Hematopoietic multipotent progenitor cell treated with erythropoietin and hydrocortisone succinate and interleukin-3 and kit ligand, for 17 days (in vitro differentiated cells): ENCODE measurements at regions not wholly inside any gene's neighbourhood (a gene's known extent, or its start where the extent isn't known, plus 50 kb on each side); places are given as distances from the start of the nearest gene placed in this dataset.
"Not testable (repeated sequence)": the region's sequence is repeated elsewhere in the genome, so short reads cannot be mapped to it uniquely, and the experiment has no call there.

Experiments used
- DNase-seq: peaks from one replicate; pipeline ENCODE4 v3.0.0-alpha.2; 2015; ENCODE audit warnings: low spot score

DNA sequence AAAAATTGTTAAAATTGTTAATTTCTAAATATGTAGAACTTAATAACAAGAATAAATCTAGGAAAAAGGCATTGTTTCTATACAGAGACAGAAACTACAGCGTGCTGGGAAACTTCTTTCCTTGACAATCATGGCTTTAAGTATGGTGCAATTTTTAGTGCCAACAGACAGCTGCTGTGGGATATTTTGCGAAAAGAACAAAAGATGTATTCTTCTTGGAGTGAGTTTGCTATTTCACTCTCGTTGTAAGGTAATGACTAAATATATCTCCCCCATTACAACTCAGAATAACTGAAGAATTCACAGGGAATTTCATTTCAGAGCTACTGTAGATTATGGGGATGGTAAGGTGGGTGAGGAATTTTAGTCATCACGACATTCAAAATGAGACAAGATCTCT, 2055.0 kb upstream of the ACO1 start:
- no peak for DNase-seq

DNA sequence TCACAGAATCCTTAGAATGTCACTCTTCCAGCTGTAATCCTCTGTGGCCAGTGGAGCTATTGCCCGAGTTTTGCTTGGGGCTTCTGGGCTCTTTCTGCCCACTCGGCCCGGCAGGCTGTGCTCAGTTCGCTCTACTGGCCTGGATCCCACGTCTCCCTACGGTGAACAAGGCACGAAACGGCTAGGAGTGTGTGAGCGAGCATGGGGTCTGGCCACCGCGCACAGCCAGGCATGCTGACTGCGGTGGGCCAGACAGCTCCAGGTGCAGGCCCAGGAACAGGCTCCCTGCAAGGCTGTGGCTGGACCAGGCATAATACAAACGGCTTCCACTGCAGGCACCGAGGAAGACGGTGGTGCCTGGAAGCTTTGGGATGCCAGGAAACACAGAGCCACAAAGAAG, 2035.5 kb upstream of the ACO1 start:
- DNase-seq: no peak

DNA sequence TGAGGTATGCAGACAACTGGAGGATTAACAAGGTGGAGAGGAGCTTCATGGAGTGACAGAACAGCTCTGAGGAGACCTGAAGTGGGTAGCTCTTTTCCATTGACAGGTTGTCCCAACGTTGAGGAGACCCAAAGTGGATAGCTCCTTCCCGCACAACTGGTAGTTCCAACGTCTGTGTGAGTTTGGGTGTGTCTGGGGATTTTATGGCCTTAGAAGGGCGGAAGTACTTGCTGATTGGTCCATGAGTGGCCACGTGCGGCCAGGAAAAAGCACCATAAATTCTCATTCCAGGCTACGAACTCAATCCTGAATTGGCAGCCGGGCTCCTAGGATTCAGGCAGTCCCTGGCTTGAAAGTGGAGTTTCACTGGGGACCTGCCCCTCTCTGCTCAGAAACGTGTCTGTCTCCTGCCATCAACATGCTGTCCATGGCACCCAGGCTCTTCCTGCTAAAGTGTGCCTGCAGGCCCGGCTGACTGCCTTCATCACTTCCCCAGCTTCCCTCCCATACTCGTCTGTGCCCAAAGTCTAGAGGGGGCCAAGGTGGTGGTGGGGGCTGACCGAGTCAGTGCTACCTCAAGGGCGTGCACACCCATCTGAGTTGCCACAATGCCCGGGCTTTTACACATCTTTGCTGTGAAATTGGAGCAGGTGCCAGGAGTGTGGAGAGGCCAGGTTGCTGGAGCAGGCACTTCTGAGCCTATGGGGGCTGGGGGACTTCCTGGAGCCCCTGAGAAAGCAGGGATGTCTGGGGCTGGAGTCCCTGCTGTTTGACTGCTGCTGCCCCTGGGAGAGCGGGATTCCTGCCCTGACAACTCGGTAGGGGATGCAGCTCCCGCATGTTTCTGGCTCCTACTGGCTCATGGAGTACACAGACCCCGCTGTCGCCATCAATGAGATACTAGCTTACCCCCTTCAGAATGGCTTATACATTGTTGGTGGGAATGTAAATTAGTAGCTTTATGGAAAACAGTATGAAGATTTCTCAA, 2034.6 kb upstream of the ACO1 start:
- DNase-seq: no peak

DNA sequence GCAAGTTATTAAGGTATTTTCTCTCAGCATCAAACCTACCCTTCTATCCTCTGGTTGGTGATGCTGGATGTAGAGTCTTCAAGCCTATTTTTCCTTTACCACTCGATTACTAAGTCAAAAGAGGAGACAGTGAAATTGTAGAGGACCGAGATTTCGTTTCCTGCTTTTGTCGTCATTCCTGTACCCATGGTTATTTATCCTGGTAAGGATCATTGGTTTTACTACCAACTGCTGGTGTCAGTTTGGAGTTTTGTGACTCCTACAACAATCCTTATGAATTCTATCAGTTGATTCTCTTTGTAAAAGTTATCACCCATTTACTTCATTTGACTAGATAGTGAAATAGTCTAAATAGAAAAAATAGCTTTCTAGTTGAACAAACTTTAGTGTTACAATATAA, 2028.2 kb upstream of the ACO1 start:
- DNase-seq: no peak

DNA sequence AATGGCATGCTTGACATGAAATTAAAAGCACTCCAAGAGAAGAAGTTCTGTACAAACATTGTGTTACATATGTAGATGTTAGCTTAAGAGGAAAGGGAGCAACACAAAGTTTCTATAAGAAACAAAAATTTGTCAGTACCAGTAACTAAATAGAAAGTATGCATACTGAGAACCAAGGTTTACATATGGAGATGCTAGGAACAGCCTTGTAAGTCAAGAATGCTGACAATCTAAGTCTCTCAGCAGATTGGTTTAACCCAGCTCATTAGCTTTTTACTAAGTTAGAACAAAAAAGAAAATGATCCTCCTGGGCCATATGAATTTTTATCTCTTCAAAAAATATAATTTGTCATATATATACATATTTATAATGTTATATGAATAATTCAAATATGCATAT, 2022.1 kb upstream of the ACO1 start:
- DNase-seq: no peak

DNA sequence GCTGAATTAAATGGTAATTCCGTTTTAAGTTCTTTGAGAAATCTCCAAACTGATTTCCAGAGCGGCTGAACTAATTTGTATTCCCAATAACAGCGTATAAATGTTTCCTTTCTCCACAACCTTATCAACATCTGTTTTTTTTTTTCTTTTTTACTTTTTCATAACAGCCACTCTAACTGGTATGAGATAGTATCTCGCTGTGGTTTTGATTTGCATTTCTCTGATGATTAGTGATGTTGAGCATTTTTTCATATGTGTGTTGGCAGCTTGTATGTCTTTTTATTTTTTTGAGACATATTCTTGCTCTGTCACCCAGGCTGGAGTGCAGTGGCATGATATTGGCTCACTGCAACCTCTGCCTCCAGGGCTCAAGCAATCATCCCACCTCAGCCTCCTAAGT, 2018.3 kb upstream of the ACO1 start:
- DNase-seq: not testable (repeated sequence)

DNA sequence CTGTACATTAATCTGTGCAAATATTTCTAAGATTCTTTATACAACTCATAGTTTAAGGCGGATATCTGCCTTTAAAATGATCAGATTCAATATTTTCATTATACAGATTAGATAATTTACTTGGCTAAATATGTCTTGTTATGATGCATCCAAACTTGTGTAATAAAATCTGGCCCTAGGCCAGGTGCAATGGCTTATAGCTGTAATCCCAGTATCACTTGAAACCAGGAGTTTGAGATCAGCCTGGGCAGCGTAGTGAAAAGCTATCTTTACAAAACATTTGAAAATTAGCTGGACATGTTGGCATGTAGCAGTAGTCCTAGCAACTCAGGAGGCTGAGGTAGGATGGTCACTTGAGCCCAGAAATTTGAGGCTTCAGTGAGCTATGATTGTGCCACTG, 2002.2 kb upstream of the ACO1 start:
- no peak for DNase-seq

DNA sequence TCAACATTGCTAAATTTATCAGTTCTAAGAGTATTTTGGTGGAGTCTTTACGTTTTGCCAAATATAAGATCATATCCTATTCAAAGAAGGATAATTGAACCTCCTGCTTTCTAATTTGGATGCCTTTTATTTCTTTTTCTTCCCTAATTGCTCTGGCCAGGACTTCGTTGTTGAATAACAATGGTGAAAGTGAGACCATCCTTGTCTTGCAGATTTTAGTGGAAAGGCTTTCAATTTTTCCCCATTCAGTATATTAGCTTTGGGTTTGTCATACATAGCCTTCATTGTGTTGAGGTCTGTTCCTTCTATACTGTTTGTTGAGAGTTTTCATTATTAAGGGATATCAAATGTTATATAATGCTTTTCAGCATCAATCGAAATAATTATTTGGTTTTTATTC, 1974.2 kb upstream of the ACO1 start:
- no peak for DNase-seq

DNA sequence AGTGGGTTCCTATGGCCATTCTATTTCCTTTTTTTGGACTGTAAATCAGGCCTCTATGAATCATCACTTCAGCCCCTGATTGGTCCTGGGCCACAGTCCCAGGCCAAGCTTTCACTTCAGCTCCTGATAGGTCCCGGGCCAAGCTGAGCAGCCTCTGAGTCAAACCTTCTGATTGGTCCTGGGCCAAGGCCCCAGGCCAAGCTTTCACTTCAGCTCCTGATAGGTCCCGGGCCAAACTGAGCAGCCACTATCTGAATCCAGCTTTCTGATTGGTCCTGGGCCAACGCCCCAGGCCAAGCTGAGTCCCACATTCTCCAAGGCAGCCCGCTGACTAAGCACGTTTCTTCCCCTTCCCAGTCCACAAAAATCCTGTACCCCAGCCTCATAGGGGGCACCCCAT, 1972.9 kb upstream of the ACO1 start:
- DNase-seq: no peak

DNA sequence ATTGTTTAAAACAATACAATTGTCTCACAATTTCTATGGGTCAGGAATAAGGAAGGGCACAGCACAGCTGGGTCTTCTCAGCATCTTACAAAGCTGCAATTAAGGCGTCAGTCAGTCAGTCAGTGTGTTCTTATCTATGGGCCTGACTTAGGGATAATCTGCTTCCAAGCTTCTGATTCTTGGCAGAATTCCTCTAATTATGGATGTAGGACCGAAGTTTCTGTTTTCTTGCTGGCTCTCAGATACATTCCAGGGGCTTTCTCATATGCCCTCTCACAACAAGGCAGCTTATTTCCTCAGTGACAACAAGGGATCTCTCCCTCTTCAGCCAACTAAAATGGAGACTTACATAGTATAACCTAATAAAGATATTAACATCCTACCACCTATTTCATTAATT, 1925.3 kb upstream of the ACO1 start:
- no peak for DNase-seq

DNA sequence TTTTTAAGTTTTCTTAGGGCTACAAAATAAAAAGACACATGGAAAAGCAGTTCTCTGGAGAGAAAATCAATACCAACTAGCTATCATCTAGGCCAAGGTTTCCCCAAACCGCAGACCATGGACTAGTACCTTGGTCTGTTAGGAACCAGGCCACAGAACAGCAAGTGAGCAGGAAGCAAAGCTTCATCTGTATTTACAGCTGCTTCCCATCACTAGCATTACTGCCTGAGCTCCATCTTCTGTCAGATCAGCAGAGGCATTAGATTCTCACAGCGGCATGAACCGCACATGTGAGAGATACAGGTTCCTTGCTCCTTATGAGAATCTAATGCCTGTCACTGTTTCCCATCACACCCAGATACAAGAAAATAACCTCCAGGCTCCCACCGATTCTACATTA, 1907.6 kb upstream of the ACO1 start:
- no peak for DNase-seq

DNA sequence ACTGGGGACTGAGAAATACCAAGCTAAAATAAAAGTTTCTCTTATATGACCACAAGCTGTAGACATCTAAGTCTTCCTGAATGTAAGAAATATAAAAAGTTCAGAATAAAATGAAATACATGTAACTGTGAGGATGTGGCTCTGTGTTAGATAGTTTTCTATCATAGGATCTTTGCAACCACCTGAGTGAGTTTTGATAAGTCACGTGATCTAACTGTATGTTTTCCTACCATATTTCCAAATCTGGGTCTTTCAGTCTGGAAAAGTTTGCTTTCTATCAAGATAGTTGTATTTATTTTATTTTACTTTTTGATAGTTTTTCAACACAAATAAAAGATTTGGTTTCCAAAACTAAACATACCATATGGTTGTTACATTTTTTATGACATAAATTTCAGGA, 1905.8 kb upstream of the ACO1 start:
- no peak for DNase-seq

DNA sequence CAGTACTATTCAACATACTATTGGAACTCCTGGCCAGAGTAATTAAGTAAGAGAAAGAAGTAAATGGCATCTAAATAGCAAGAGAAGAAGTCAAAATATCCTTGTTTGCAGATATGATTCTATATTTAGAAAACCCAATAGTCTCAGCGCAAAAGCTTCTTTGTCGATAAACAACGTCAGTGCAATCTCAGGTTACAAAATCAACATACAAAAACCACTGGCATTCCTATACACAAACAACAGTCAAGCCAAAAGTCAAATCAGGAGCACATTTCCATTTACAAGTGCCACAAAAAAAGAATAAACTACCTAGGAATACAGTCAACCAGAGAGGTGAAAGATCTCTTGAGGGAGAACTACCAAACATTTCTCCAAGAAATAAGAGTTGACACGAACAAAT, 1901.9 kb upstream of the ACO1 start:
- no peak for DNase-seq

DNA sequence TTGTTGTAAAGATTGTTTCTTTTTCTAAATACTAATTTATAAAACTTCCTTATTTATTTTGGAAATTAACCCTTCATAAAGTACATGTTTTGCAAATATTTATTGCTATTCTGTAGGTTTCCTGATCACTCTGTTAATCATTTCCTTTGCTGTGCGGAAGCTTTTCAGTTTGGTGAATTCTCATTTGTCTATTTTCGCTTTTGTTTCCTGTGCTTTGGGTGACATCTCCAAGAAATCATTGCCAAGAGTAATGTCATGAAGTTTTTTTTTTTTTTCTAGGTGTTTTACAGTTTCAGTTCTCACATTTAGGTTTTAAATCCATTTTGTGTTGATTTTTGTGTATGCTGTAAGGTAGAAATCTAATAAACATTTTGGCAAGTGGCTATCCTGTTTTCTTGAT, 1899.8 kb upstream of the ACO1 start:
- DNase-seq: no peak

DNA sequence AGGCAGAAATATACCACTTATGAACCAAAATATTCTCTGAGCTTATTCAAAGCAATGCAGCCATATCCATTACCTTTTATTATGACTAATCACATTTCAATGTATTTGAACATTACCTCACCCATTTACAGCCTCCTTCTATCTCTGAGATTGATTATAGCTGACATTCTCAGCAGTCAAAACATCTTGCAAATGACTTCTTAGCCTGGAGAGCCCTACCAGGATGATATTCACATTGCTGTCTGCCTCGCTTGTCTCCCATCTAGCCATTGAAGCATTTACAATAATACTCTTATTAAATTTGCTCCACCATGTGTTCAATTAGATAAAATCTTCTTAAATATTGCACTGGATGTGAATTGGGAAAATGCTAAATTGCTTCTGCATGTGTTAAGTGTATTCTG, 1879.9 kb upstream of the ACO1 start:
- DNase-seq: no peak

DNA sequence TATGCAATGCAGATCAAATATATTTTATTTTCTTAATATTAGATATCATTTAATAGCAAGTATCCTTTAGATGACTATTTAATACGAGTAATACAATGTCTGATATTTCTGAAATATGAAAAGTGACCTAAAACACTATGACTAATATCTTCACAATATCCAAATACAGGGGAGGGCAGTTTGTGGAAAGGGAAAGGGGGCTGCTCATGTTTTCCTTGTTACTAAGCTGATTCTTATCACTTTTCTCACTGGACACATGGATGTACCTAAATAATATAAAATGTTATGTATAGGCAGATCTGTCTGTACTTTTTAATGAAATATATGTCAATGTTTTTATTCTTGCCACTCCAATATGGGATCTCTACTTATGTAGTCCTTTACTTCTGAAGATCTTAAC, 1879.1 kb upstream of the ACO1 start:
- DNase-seq: no peak

DNA sequence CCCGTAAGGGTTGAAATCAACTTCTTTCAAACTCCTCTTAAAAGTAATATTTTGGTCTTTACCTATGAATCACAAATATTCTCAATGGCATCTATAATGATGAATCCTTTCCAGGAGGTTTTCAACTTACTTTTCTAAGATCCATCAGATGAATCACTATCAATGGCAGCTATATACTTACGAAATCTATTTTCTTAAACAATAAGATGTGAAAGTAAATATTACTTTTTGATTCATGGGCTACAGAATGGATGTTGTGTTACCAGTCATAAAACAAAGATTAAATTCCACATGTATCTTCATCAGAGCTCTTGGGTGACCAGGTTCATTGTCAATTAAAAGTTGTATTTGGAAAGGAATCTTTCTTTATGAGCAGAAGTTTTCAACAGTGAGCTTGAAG, 1877.7 kb upstream of the ACO1 start:
- DNase-seq: no peak

DNA sequence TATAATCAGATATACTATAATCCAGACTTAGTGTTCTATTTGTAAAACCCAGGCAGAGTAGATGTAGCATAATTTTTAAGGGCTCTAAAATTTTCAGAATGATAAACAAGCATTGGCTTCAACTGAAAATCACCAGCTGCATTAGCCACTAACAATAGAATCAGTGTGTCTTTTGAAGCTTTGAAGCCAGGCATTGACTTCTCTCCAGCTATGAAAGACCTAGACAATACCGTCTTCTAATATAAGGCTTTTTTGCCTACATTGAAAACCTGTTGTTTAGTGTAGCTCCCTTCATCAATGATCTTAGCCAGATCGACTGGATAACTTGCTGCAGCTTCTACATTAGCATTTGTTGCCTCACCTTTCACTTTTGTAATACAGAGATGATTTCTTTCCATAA, 1877.3 kb upstream of the ACO1 start:
- DNase-seq: no peak

DNA sequence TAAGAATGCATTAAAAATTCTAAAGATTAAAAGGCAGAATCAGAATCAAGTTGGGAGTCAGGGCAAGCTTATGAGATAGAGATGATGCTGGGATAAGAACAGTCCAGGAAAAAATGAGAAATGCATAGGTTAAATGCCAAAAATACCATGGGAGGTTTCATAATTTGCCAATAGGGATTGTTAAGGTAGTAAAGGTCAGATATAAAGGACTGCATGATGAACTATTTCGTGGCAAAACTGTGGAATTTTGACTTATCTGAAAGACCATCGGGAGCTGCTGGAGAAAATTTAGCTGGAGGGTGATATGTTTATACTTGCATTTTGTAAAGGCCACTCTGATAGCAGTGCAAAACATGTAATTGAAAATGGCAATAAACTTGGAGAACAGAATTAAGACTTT, 1872.8 kb upstream of the ACO1 start:
- DNase-seq: no peak

DNA sequence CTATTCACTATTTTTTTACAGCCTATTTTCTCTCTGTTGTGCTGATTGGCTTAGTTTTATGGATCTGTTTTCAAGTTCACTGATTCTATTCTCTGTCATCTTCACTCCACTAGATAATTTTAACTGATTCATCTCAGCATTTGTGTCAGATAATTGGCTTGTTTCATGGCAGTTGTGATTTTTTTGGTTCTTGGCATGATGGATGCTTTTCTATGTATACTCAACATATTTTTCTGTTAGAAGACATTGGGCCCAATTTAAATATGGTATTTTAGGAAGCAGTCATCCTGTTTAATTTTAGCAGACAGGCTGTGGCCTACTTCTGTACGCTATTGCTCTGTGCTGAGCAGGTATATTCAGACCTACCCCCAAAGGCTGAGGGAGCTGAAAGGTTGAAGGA, 1865.3 kb upstream of the ACO1 start:
- no peak for DNase-seq

DNA sequence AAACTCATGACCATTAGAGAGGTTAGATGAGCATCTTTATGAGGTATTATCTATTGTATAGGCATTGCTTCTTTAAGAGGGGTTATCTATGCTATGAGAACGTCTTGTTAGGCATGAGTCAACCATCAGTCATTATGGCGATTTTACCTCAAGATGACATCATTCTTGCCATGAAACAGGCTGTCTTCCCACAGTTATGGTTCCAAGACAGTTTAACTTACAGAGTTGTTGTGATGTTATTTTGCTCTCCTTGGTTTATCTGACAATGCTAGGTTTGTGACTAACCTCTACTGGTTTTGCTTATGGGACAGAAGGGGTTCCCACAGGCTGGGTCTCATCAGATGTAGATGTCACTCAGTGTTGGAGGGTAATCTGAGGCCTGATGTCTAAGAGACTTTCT, 1864.7 kb upstream of the ACO1 start:
- DNase-seq: no peak

DNA sequence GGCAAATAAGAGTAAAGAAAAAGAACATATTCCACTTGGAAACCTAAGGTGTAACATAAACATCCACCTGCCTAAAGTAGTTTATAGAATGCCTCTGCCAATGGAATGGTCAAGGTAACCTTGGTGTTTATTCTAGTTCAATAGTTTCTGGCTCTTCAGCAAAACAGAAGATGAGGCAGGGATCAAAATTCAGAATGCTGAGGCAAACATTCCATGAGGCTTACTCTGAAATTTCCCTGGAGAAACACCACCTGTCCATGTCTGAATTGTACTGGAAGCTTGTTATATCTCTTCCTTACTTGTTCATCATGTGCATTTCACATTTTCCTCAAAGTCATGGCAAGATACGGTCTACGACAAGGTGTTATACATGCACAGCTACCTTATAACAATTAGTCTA, 1862.4 kb upstream of the ACO1 start:
- DNase-seq: no peak

DNA sequence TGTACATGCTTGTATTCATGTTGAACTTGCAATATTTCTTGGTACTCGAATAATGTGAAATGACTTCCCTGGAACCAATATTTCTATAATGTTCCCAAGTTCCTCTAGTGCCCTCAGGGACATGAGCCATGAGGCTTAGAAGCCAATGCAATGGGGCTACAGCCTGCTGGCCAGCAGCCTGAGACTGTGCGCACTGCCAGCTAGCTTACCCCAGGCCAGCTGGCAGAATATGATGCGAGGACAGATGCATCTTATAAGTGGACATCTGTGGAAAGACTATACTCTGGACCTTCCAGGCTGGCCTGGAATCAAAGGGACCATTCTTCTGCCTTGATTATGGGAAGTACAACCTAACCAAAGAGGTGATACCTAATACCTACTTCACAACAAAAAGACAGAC, 1862.0 kb upstream of the ACO1 start:
- DNase-seq: no peak

DNA sequence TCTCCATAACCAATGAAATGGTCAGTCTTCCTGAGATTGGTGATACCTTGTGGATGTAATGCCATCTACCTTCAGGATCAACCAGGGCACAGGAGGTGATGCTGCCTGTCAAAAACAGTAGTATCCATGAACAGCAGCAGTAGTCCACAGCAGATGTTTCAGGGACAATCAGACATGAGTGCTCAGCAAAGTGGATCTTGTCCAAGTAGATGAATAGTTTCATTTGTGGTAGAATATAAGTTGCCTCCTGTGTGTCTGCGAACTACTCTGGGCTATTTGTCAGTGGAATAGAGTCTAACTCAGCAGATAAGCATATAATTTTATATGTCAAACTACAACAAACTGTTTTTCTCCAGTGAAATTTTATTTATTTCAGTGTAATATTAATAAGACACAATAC, 1860.1 kb upstream of the ACO1 start:
- DNase-seq: no peak
